K562 (cell line): ENCODE measurements at regions not wholly inside any gene's neighbourhood (a gene's known extent, or its start where the extent isn't known, plus 50 kb on each side); places are given as distances from the start of the nearest gene placed in this dataset.

ENCODE experiments used
- ATAC-seq: fragments of 200-7000 bp; cut with Tn5 transposase; 3 replicates; pipeline ENCODE4 v1.9.1; 2020; ENCODE audit warnings: moderate library complexity
- BruUV-seq: library from RNA; stranded (reverse); fragments of 400-500 nt; replicated peaks from 2 replicates; lab custom pipeline; 2021; lab: Mats Ljungman, UMichigan
- CTCF ChIA-PET: fragments of 300-600 bp; formaldehyde crosslinking; extraction: SDS; loops from one replicate; lab custom pipeline; 2021; ENCODE audit warnings: low intra/inter-chr PET ratio; lab: Yijun Ruan, JAX
- POLR2A ChIA-PET: fragments of 300-600, 350-650 bp; sonication (Branson Sonifier 250); formaldehyde crosslinking; extraction: SDS; loops from one replicate; lab custom pipeline; 2021; ENCODE audit warnings: antibody characterized with exemption, inconsistent platforms; lab: Yijun Ruan, JAX
- DNase-seq, 4 experiments: peaks; one replicate each; pipeline versions ENCODE4 v3.0.0 to v3.0.0-alpha.2; 2011 to 2018; ENCODE audit warnings: low spot score in 3 of 4, mixed read lengths in 3 of 4; ENCODE audit errors: extremely low read depth in 1 of 4
- FAIRE-seq: peaks from 2 replicates; lab custom pipeline; 2011; peaks lifted over from hg19 to GRCh38; lab: Jason Lieb, UNC
- H2AFZ ChIP-seq: 2 replicates; pipeline ENCODE4 v1.6.0; 2011; ENCODE audit warnings: low read depth, low read length, control low read depth, inconsistent platforms
- H3K27ac ChIP-seq: fragments of 200-600 bp; 3 replicates; pipeline ENCODE4 v1.8.0; 2011; ENCODE audit warnings: low read depth, mild to moderate bottlenecking, control low read depth, inconsistent platforms, low read length, moderate library complexity, mixed read lengths; ENCODE audit errors: extremely low read depth
- H3K27me3 ChIP-seq, 2 experiments: fragments of 300-600 bp in 1 of 2; 2 replicates in 1 of 2; 3 replicates in 1 of 2; pipeline versions ENCODE4 v1.6.0 to v1.8.0; 2011; ENCODE audit warnings: inconsistent platforms in 2 of 2, low read length in 2 of 2, mild to moderate bottlenecking in 1 of 2, mixed read lengths in 1 of 2, moderate library complexity in 1 of 2; ENCODE audit not compliant: control insufficient read depth in 2 of 2, insufficient read depth in 2 of 2
- H3K36me3 ChIP-seq: fragments of 300-600 bp; 3 replicates; pipeline ENCODE4 v1.8.0; 2011; ENCODE audit warnings: mild to moderate bottlenecking, low read length, inconsistent platforms; ENCODE audit not compliant: control insufficient read depth, insufficient read depth
- H3K4me1 ChIP-seq, 2 experiments: fragments of 200-600 bp in 1 of 2; replicated peaks in 1 of 2; 2 replicates in 1 of 2; 3 replicates in 1 of 2; pipeline versions ENCODE4 v1.5.1 to v1.8.0; 2011; ENCODE audit warnings: inconsistent platforms in 2 of 2, low read length in 2 of 2, mild to moderate bottlenecking in 1 of 2, mixed read lengths in 1 of 2, moderate library complexity in 1 of 2; ENCODE audit not compliant: control insufficient read depth in 2 of 2, insufficient read depth in 2 of 2
- H3K4me2 ChIP-seq: 2 replicates; pipeline ENCODE4 v1.6.1; 2011; ENCODE audit warnings: low read length, control low read depth, inconsistent platforms, mixed read lengths; ENCODE audit not compliant: insufficient read depth
- H3K4me3 ChIP-seq: fragments of 200-600 bp; sonication (generic), shearing (Covaris generic); 2 replicates; pipeline ENCODE4 v1.5.1; 2016; ENCODE audit warnings: control low read depth, inconsistent platforms
- H3K79me2 ChIP-seq: fragments of 200-600 bp; 3 replicates; pipeline ENCODE4 v1.8.0; 2011; ENCODE audit warnings: low read length, inconsistent platforms; ENCODE audit not compliant: control insufficient read depth, insufficient read depth
- H3K9ac ChIP-seq, 2 experiments: 2 replicates each; pipeline versions ENCODE4 v1.6.0 to v1.6.1; 2011; ENCODE audit warnings: low read depth in 2 of 2, low read length in 2 of 2, control low read depth in 1 of 2, inconsistent platforms in 1 of 2, mild to moderate bottlenecking in 1 of 2, mixed read lengths in 1 of 2; ENCODE audit not compliant: insufficient read depth in 1 of 2
- H3K9me1 ChIP-seq: one replicate; pipeline ENCODE4 v1.6.0; 2011; ENCODE audit warnings: inconsistent platforms, mild to moderate bottlenecking, low read length, moderate library complexity; ENCODE audit not compliant: control insufficient read depth, insufficient read depth
- H3K9me3 ChIP-seq: replicated peaks from 2 replicates; pipeline ENCODE4 v1.5.1; 2011; ENCODE audit warnings: low read depth, low read length, inconsistent platforms; ENCODE audit not compliant: control insufficient read depth, insufficient read depth
- H4K20me1 ChIP-seq: replicated peaks from 2 replicates; pipeline ENCODE4 v1.6.1; 2011; ENCODE audit warnings: low read length, inconsistent platforms, mixed read lengths; ENCODE audit not compliant: control insufficient read depth, insufficient read depth
- ARID3B ChIP-seq: fragments of 250-450 bp; sonication (Bioruptor Pico); IDR thresholded peaks from 2 replicates; pipeline ENCODE4 v1.4.0; 2020; ENCODE audit warnings: borderline replicate concordance
- BDP1 ChIP-seq: IDR thresholded peaks from 3 replicates; pipeline ENCODE4 v1.6.1; 2011; ENCODE audit not compliant: insufficient read length, insufficient read depth
- CHCHD3 ChIP-seq: fragments of 250-450 bp; sonication (Bioruptor Pico); IDR thresholded peaks from 2 replicates; pipeline ENCODE4 v2.1.2; 2022; ENCODE audit warnings: mild to moderate bottlenecking
- CHD1 ChIP-seq: fragments of 200-600 bp; sonication (generic); IDR thresholded peaks from one replicate; pipeline ENCODE4 v1.6.1; 2012; ENCODE audit warnings: mild to moderate bottlenecking, moderate library complexity, low read length, inconsistent platforms
- ETV6 ChIP-seq, 3 experiments: fragments of 150-350 bp in 1 of 3; sonication (generic) in 1 of 3; formaldehyde crosslinking in 1 of 3; IDR thresholded peaks; 2 replicates each; pipeline versions ENCODE4 v1.6.1 to v1.8.0; 2014 to 2022; ENCODE audit warnings: borderline replicate concordance in 2 of 3, low read depth in 2 of 3, antibody characterized with exemption in 1 of 3, low read length in 1 of 3, mild to moderate bottlenecking in 1 of 3, missing genetic modification reagents in 1 of 3
- FOXA1 ChIP-seq: fragments of 450-650 bp; IDR thresholded peaks from 2 replicates; pipeline ENCODE4 v1.6.1; 2016; ENCODE audit warnings: mild to moderate bottlenecking, borderline replicate concordance
- HDAC8 ChIP-seq: fragments of 450-650 bp; IDR thresholded peaks from 2 replicates; pipeline ENCODE4 v1.6.1; 2016; ENCODE audit warnings: mild to moderate bottlenecking, missing genetic modification characterization, moderate library complexity, missing compliant biosample characterization
- ID3 ChIP-seq, 2 experiments: fragments of 250-450 bp in 1 of 2; fragments of 450-650 bp in 1 of 2; sonication (Bioruptor Pico) in 1 of 2; IDR thresholded peaks; 2 replicates each; pipeline versions ENCODE4 v1.6.1 to v1.8.0; 2016 to 2021; ENCODE audit warnings: mild to moderate bottlenecking in 2 of 2, moderate library complexity in 2 of 2, missing compliant biosample characterization in 1 of 2, missing genetic modification characterization in 1 of 2
- NCOA1 ChIP-seq: fragments of 450-650 bp; IDR thresholded peaks from 2 replicates; pipeline ENCODE4 v1.6.1; 2016; ENCODE audit warnings: low read depth
- NEUROD1 ChIP-seq: fragments of 150-350 bp; IDR thresholded peaks from 2 replicates; pipeline ENCODE4 v1.6.1; 2014; ENCODE audit warnings: borderline replicate concordance, low read length, low read depth; ENCODE audit not compliant: partially characterized antibody
- NR2F6 ChIP-seq: fragments of 450-650 bp; formaldehyde crosslinking; IDR thresholded peaks from 2 replicates; pipeline ENCODE4 v1.4.0; 2020; ENCODE audit warnings: mild to moderate bottlenecking
- SAP30 ChIP-seq: fragments of 200-600 bp; sonication (generic); IDR thresholded peaks from 2 replicates; pipeline ENCODE4 v1.6.1; 2012; ENCODE audit warnings: borderline replicate concordance, low read depth, mild to moderate bottlenecking, moderate library complexity, low read length, control low read depth, inconsistent platforms; ENCODE audit not compliant: insufficient read depth, poor library complexity, severe bottlenecking
- SMARCA5 ChIP-seq: fragments of 450-650 bp; IDR thresholded peaks from 2 replicates; pipeline ENCODE4 v1.6.1; 2016
- TSC22D4 ChIP-seq: fragments of 450-650 bp; IDR thresholded peaks from 2 replicates; pipeline ENCODE4 v1.6.1; 2016; ENCODE audit warnings: missing genetic modification characterization, missing biosample characterization, control low read depth
- VEZF1 ChIP-seq: fragments of 200-800 bp; sonication (Bioruptor generic); IDR thresholded peaks from 2 replicates; pipeline ENCODE4 v1.6.1; 2017; ENCODE audit warnings: missing genetic modification characterization, missing compliant biosample characterization
- ZBTB33 ChIP-seq: sonication (generic); formaldehyde crosslinking; IDR thresholded peaks from 2 replicates; pipeline ENCODE4 v1.8.1; 2023; ENCODE audit warnings: mild to moderate bottlenecking, missing genetic modification reagents
- WGBS: fragments of 100-300 bp; shearing (Covaris generic); methylation state at CpG from one replicate; pipeline ENCODE4 v1.1.6; 2016; ENCODE audit warnings: low coverage, mixed read lengths; ENCODE audit not compliant: insufficient coverage; ENCODE audit errors: missing lambda C conversion rate; 5-methylcytosine and 5-hydroxymethylcytosine counted together
- in situ Hi-C: fragments of 300-500 bp; cut with MboI; formaldehyde crosslinking; loops from 4 replicates; pipeline ENCODE4 v1.15.0; 2018; ENCODE audit warnings: inconsistent platforms, mixed read lengths
- intact Hi-C: fragments of 100-400 bp; cut with micrococcal nuclease; formaldehyde crosslinking; loops from 2 replicates; pipeline ENCODE4 v1.14.2; 2022

- TF ChIP-seq ZBTB33 (CRISPR knock-in tag): no peak
- TF ChIP-seq ETV6 (IDR thresholded peaks at IDR 0.05; ENCODE audit: borderline replicate concordance in 1 of 2, low read depth in 2 of 2, low read length in 1 of 2): no peak
- no peak for TF ChIP-seq ETV6 (CRISPR knock-in tag; IDR thresholded peaks at IDR 0.05; ENCODE audit: borderline replicate concordance)
- no peak for TF ChIP-seq FOXA1
- no peak for TF ChIP-seq HDAC8
- TF ChIP-seq BDP1: no peak
- TF ChIP-seq, all 486 proteins: peak for 0
Observed at GRCh38 chr7:46360811-46361210, 439.7 kb upstream of the IGFBP3 start (continued).

- no peak for DNase-seq
- no peak overlapping the region for H3K4me3 ChIP-seq
- BruUV-seq: no TSS peak
- no peak overlapping the region for H3K4me2 ChIP-seq
- intact Hi-C loops: no loop called here
- no peak overlapping the region for H3K9ac ChIP-seq
- no peak for FAIRE-seq
- H3K27me3 ChIP-seq: no peaks in the 10 kb centered on the region
- no peaks in the 10 kb centered on the region for H3K36me3 ChIP-seq
- H4K20me1 ChIP-seq: no peaks in the 10 kb centered on the region
- no peaks in the 10 kb centered on the region for H3K4me1 ChIP-seq
- no peaks in the 10 kb centered on the region for H3K9me1 ChIP-seq
- no peak for ATAC-seq
- WGBS: 0% methylated on average over 3 of the region's 3 CpGs
- H3K79me2 ChIP-seq: no peaks in the 10 kb centered on the region
- in situ Hi-C loops: no loop called here
- CTCF ChIA-PET: no interaction called here
- no peak overlapping the region for H3K27ac ChIP-seq
- no peak overlapping the region for H2AFZ ChIP-seq
- H3K9me3 ChIP-seq: no peaks in the 10 kb centered on the region
- POLR2A ChIA-PET: no interaction called here
- TF ChIP-seq TSC22D4 (tag): no peak
- no peak for TF ChIP-seq ID3 (CRISPR knock-in tag; IDR thresholded peaks at IDR 0.05)
- TF ChIP-seq ID3 (tag; IDR thresholded peaks at IDR 0.05): no peak
- no peak for TF ChIP-seq CHD1
- TF ChIP-seq VEZF1 (CRISPR knock-in tag): no peak
- no peak for TF ChIP-seq SAP30
- TF ChIP-seq FOXA1: no peak
- TF ChIP-seq NCOA1: no peak
- no peak for TF ChIP-seq SMARCA5
- TF ChIP-seq ARID3B (CRISPR knock-in tag): no peak
- TF ChIP-seq NEUROD1: no peak
- no peak for TF ChIP-seq CHCHD3
- no peak for TF ChIP-seq NR2F6 (CRISPR knock-in tag)
Observed at GRCh38 chr7:46360296-46360695, 439.2 kb upstream of the IGFBP3 start.
